Activated T-helper 1 cell treated with anti-CD3 and anti-CD28 coated beads, Interleukin-2, amount 50 U/mL, for 16 hours (primary cell): ENCODE measurements at regions not wholly inside any gene's neighbourhood (a gene's known extent, or its start where the extent isn't known, plus 50 kb on each side); places are given as distances from the start of the nearest gene placed in this dataset.

Experiments
- DNase-seq, 2 donors: peaks; one replicate each; pipeline ENCODE4 v3.0.0-alpha.2; 2020; ENCODE audit warnings: low read depth in 1 of 2, low spot score in 1 of 2

- DNase-seq = no peak
Observed at GRCh38 chr15:95715116-95715903, 615.2 kb upstream of the NR2F2 start.

- no peak for DNase-seq
Observed at GRCh38 chr15:95715906-95716656, 614.4 kb upstream of the NR2F2 start.

GRCh38 chr15:95716708-95717107, 613.8 kb upstream of the NR2F2 start:
- no peak for DNase-seq

- no peak for DNase-seq
Observed at GRCh38 chr15:95718441-95718840, 612.1 kb upstream of the NR2F2 start.

GRCh38 chr15:95724908-95725633, 605.4 kb upstream of the NR2F2 start:
- DNase-seq = no peak

GRCh38 chr15:95726891-95727290, 603.6 kb upstream of the NR2F2 start:
- no peak for DNase-seq

- no peak for DNase-seq
Observed at GRCh38 chr15:95733931-95734330, 596.6 kb upstream of the NR2F2 start.

- DNase-seq = no peak
Observed at GRCh38 chr15:95734422-95735316, 595.8 kb upstream of the NR2F2 start.

- DNase-seq = no peak
Observed at GRCh38 chr15:95737060-95737459, 593.4 kb upstream of the NR2F2 start.

- DNase-seq = no peak
Observed at GRCh38 chr15:95739131-95739530, 591.4 kb upstream of the NR2F2 start.

GRCh38 chr15:95741830-95742229, 588.7 kb upstream of the NR2F2 start:
- DNase-seq = no peak

- DNase-seq = no peak
Observed at GRCh38 chr15:95742256-95742655, 588.2 kb upstream of the NR2F2 start.

- DNase-seq = no peak
Observed at GRCh38 chr15:95742836-95743235, 587.7 kb upstream of the NR2F2 start.

- DNase-seq = no peak
Observed at GRCh38 chr15:95757171-95757570, 573.3 kb upstream of the NR2F2 start.

- DNase-seq = no peak
Observed at GRCh38 chr15:95758451-95758850, 572.0 kb upstream of the NR2F2 start.

GRCh38 chr15:95758851-95759250, 571.6 kb upstream of the NR2F2 start:
- DNase-seq = no peak

GRCh38 chr15:95760508-95760907, 570.0 kb upstream of the NR2F2 start:
- DNase-seq = no peak

- no peak for DNase-seq
Observed at GRCh38 chr15:95761501-95762165, 568.9 kb upstream of the NR2F2 start.

GRCh38 chr15:95763426-95763825, 567.1 kb upstream of the NR2F2 start:
- no peak for DNase-seq

- DNase-seq = no peak
Observed at GRCh38 chr15:95765161-95765560, 565.3 kb upstream of the NR2F2 start.
